SKM-1 treated with dmso at 0.1 percent for 144 hours (cell line): ENCODE measurements at regions not wholly inside any gene's neighbourhood (a gene's known extent, or its start where the extent isn't known, plus 50 kb on each side); places are given as distances from the start of the nearest gene placed in this dataset.
"Not testable (repeated sequence)": the region's sequence is repeated elsewhere in the genome, so short reads cannot be mapped to it uniquely, and the experiment has no call there.

ENCODE experiments used
- DNase-seq: peaks from one replicate; lab custom pipeline; 2025; ENCODE audit not compliant: unreplicated experiment; lab: John Stamatoyannopoulos, UW

- no peak for DNase-seq
Measured at GRCh38 chr14:54010981-54011380, 54.4 kb upstream of the BMP4 start.

- DNase-seq, result no peak
Measured at GRCh38 chr14:54023027-54023426, 66.4 kb upstream of the BMP4 start.

- no peak for DNase-seq
Measured at GRCh38 chr14:54025661-54026060, 69.0 kb upstream of the BMP4 start.

GRCh38 chr14:54026671-54027070 is 70.0 kb upstream of the BMP4 start:
- DNase-seq, result no peak

- not testable (repeated sequence) for DNase-seq
Measured at GRCh38 chr14:54030996-54031395, 74.4 kb upstream of the BMP4 start.

DNA sequence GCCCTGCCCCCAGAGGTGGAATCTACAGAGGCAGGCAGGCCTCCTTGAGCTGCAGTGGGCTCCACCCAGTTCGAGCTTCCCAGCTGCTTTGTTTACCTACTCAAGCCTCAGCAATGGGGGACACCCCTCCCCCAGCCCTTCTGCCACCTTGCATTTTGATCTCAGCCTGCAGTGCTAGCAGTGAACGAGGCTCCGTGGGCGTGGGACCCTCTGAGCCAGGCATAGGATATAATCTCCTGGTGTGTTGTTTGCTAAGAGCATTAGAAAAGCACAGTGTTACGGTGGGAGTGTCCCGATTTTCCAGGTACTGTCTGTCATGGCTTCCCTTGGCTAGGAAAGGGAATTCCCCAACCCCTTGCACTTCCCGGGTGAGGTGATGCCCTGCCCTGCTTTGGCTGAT is 76.7 kb upstream of the BMP4 start:
- DNase-seq, result not testable (repeated sequence)

DNA sequence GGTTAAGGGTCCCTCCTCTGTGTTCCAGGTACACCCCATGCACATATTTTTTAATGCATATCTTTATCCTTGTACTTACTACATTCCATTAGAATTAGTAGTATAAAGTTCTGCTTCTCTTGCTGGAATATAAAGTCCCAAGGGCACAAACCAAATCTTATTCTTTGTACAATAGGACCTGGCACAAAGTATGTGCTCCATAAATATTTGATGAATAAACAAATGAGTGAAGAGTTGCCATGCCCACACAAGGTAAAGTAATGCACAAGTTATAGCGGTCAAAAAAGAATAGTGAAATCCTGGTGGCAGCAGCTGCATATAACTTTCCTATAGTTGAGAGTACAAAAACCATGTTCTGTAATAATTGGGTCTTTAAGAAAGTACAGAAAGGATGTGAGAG is 82.1 kb upstream of the BMP4 start:
- DNase-seq, result no peak

- no peak for DNase-seq
Measured at GRCh38 chr14:54039311-54039710, 82.7 kb upstream of the BMP4 start.

- no peak for DNase-seq
Measured at GRCh38 chr14:54040846-54041245, 84.2 kb upstream of the BMP4 start.

DNA sequence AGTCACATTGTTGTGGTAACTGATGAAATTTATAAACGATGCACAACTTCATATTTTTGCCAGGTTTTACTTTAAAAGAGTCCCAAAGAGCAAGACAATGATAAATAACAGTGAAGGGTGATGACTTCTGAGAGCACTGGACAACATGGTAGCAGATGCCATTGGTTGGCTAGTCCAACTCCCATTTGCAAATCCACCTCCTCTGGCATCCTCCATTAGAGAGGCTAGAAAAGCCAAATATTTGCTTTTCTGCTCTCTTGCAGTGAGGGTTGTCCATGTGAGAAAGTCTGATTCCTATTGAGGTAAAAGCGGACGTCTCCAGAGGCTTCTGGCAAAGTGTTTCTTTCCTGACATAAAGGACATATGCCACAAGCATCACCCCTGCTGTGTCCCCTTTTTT is 89.6 kb upstream of the BMP4 start:
- no peak for DNase-seq

DNA sequence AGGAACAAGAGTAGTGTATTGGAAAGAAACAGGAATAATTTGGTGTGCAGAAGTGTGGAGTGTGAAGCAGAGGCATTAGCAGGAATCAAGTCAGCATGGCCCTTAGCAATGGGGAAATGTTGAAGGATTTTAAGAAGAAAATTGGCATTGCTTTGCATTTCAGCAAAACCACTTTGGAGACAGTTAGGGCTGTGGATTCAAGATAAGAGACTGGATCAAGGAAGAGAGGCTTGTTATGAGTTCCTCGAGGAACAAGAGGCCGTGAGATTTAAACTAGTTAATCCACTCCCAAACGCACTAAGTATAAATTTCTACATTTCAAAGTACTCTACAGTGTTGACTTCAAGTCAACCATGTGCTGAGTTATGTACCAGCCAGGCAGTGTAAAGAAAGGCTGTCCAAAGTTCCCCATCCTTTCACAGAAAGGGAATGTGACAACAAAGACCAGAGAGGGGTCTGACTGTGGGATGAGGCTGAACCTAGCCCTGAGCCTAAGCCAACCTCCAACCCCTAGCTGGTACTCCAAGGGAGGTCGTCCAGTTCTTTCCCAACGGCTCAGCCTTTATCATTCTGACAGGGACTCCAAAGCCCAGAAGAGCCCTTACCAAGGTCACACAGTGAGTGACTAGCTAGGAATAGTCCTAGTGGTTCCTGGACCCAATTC is 91.2 kb upstream of the BMP4 start:
- DNase-seq, result no peak

DNA sequence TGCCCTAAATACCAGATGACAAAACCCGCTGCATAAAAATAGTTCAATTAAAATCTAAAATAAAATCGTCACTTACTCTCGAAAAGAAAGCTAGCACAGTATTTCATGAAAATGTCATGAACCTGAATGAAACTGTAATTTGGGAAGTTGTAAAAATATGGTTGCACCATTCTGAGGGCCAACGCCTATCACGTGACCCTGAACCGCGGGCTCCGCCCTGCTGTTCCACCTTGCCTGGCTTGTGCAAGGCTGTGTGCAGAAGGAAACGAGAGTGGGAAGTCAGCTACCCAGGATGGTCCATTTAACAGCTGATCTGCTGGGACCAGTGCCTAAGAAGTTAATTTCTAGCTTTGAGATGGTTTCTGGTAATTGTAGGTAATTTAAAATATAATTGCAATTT is 91.7 kb upstream of the BMP4 start:
- DNase-seq, result no peak

- no peak for DNase-seq
Measured at GRCh38 chr14:54048736-54049135, 92.1 kb upstream of the BMP4 start.

- DNase-seq, result no peak
Measured at GRCh38 chr14:54050759-54051158, 94.1 kb upstream of the BMP4 start.

- no peak for DNase-seq
Measured at GRCh38 chr14:54052696-54053385, 96.2 kb upstream of the BMP4 start.

GRCh38 chr14:54053386-54053745 is 96.7 kb upstream of the BMP4 start:
- DNase-seq, result no peak

GRCh38 chr14:54058505-54058904 is 101.9 kb upstream of the BMP4 start:
- DNase-seq, result no peak

GRCh38 chr14:54083549-54084239 is 127.1 kb upstream of the BMP4 start:
- DNase-seq, result no peak

DNA sequence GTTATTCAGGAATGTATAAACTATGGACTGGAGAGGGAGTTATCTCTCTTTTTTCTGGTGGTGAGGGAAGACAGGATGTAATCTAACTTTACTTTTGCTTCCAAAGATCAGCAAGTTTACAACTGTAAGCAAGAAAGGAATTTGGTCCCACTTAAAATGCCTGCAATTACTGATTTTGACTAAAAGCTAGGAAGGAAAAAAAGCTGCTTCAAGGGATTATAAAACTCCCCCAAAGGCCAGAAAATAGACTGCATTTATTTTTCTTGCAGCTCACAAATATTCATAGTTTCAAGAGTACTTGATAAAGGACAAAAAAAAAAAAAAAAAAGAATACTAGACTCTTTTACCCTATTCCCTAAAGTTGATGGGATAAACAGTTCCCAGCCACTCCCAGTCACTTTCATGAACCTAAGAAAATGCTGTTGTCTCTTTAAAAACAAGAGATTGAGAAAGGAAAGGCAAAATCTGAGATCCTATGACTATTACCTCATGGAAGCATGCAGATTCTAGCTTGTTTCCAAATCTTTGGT is 128.7 kb upstream of the BMP4 start:
- no peak for DNase-seq

GRCh38 chr14:54085841-54086240 is 129.2 kb upstream of the BMP4 start:
- DNase-seq, result no peak

DNA sequence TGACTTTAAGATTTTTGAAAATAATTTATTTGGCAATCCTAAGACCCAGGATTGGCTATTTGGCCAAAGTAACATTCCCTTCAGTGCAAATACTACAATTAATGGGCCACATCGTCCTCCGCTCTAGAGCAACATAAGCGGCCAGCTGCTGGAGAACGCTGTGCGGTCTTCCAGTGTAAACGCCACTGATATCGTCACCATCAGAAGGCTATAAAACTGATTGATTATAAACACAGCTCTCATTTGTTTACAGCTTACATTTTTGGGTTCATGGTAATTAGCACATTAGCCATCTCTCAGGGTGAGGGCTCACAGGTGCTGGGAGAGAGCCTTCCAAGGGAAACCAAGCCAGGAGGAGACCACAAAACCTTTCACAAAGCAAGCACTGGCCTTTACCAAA is 130.1 kb upstream of the BMP4 start:
- DNase-seq, result no peak

GRCh38 chr14:54087376-54087775 is 130.8 kb upstream of the BMP4 start:
- DNase-seq, result no peak
